ENCODE measurements at regions not wholly inside any gene's neighbourhood (a gene's known extent, or its start where the extent isn't known, plus 50 kb on each side); places are given as distances from the start of the nearest gene placed in this dataset.
"Not testable (repeated sequence)": the region's sequence is repeated elsewhere in the genome, so short reads cannot be mapped to it uniquely, and the experiment has no call there.

DNA sequence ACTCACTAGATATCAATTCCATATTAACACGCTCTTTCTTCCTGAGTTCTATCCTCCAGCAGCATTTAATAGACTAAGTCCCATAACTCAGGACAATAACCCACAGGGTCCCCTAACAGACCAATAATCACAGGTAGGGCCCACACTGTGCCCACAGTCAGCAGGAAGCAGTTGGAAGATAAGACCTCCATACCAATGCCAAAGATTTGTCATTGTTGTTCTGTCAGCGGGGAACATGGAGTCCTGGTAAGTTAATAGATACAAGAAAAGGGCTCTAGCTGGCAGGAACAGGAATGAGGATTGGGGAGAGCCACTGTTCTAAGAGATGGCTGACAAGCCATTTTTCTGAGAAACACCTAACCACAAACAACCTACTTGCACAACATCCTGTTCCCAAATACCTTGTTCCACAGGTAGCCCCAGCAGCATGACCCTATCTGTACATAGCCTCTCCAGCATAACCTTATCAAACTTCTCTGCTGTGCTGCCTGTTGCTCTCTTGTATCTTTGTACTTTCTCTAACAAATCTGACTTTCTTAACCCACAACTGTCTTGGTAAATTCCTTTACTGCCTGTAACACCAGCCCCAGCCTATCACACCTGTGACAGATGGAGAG, 142.0 kb upstream of the KCNJ15 start:
- DNase-seq (ENCODE audit: low spot score): no peak

DNA sequence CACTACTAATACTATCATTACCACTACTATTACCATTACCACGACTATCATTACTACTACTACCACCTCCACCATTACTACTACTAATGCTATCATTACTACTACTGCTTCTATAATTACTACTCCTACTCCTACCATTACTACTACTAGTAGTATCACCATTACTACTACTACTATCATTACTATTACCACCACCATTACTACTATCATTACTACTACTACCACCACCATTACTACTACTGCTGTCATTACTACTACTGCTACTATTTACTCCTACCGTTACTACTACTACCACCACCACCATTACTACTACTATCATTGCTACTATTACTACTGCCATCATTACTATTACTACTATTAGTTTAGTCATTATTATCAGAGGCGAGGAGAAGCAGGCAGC, 140.9 kb upstream of the KCNJ15 start:
- no peak for DNase-seq (ENCODE audit: low spot score)

DNA sequence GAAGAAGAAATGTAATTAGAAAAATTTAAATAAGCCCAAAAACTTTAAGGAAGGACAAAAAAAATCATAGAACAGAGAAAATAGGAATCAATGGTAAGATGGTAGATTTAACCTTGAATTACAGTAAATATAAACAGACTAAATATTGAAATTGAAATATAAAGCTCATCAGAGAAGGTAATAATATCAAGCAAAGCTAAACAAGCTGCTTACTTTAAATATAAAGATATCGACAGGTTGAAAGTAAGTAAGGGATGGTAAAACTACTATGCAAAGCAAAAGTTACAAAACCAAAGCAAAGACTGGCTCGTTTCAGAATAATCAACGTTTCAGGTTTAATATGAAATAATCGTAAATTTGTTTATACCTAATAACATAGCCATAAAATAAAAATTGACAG, 137.0 kb upstream of the KCNJ15 start:
- DNase-seq (ENCODE audit: low spot score): no peak

DNA sequence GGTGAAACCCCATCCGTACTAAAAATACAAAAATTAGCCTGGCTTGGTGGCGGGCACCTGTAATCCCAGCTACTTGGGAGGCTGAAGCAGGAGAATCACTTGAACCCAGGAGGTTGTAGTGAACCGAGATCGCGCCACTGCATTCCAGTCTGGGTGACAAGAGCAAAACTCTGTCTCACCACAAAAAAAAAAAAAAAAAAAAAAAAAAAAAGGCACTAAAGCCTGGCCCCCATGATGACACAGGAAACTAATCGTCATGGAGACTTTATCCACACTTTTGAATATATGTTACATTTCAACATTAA, 136.2 kb upstream of the KCNJ15 start:
- not testable (repeated sequence) for DNase-seq (ENCODE audit: low spot score)

DNA sequence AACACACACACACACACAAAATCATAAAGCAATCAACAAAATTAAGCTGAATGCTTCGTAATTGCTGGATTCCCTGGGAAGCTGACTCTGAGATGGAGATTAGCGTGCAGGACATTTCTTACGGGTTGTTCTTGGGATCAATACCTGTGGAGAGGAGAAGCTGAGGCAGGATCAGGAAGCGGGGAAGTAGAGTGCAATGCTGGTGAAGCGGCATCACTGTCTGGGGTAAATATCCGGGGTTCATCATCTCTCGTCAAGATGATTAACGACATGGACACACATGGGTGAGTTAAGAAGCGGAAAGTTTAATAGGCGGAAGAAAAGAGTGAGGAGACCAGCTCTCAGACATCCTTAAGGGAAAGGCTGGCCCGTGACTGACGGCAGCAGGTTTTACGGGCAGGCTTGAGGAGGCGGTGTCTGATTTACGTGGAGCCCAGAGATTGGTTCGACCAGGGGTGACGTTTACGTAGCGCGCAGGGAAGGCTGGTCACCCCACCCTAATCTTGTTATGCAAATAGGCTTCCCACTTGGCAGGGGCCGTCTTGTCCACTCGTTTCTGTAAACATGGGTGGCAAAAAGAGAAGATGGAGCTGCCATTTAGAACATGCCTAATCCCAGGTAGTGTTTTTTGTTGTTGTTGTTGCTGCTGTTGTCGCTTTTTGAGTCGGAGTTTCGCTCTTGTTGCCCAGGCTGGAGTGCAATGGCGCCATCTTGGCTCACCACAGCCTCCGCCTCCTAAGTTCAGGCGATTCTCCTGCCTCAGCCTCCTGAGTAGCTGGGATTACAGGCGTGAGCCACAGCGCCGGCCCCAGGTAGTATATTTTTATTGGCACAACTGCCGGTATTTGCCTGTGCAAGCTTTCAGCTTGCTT, 135.6 kb upstream of the KCNJ15 start:
- DNase-seq (ENCODE audit: low spot score): no peak

DNA sequence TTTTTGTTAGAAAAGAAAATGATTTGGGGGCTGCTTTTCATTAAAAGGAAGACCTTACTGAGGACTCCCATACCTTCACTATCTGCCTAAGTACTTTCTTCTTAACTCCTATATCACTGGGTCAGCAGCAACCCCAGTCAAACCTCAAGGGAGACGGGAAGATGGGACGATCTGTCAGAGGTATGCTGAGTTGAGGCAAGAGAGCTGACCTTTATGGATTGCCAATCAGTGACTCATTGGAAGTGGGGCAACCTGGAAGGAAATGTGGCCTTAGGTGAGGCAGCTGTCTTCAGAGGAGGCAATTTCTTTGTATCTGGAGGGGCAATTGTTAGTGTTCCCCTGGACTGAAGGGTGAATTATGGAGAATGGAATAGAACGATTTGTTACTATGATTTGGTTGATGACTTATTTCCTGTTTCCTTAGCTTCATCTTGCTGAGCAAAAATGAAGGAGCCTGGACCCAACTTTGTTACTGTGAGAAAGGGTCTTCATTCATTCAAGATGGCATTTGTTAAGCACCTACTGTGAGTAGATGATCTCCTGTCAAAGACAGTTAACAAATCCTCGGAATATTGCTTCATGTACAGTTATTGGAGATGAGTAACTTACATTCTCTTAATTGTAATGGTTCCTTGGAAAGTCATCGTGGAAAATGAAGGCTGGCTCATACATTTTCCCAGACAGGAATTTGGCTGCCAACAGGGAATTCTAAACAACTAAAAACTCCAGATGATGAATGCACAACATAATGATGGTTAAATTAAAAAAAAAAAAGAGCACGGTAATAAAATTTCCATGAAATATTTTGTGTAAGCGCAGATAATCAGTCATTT, 134.7 kb upstream of the KCNJ15 start:
- DNase-seq (ENCODE audit: low spot score): no peak

DNA sequence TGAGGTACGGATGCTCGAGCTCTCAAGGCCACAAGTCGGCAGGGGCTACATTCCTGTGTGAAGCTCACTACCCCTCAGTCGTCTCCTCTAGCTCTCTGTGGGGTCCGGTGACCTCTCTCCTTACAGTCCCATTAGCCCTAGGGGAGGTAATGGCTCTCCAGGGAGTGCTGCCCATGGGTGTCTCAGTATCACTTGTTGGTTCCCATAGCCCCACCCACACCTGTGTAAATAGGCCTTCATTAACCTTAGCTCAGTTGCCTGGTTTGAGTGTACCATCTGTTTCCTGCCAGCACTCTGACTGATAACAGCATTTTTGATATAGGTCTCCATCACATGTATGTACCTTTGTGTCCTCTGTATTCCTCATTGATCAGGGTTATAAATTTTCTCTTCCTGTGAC, 133.2 kb upstream of the KCNJ15 start:
- no peak for DNase-seq (ENCODE audit: low spot score)

DNA sequence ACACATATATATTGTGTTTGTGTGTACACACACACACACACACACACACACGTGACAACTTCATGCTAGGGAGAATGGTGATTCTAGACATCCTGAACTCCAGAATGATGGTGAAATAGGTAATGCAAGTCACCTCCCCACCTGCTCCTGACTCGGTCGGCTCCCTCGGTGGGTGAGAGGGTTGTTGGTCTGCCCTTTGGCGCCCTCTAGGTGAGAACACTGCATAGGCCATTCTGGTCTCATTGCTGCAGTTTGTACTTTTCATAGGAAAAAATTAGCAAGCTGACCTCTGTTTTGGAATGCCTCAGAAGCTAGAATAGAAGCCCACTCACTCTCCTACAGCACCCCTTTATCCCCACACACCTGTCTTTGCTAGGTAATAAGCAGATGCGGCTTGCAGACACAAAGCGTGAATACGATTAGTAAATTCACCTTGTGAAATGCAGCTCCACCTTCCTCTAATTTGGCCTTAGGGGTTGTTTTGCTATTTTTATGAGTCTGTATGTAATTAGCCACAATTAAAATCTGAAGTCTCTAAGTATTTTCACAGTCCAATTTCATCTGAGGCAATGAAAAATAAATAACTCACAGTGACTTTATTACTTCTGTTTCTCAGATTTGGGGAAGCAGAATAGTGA, 130.0 kb upstream of the KCNJ15 start:
- DNase-seq (ENCODE audit: low spot score): peak; percentile 20

DNA sequence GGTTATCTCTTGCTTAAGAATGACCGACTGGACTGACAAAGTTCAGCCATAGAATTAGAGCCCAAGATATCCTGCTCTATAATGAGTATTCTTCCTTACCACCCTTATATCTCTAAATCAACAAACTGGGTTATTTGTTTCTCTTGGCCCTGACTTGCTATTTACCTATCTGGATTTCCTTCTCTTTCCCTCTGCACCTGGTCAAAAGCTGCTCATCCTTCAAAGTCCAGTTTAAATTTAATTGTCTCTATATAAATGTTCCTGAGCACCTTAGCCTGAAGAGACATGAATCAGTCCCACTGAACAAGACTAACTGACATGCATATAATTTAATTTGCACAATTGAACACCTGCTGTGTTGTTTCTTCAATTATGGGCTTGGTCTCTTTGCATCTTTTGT, 127.1 kb upstream of the KCNJ15 start:
- DNase-seq (ENCODE audit: low spot score): no peak

DNA sequence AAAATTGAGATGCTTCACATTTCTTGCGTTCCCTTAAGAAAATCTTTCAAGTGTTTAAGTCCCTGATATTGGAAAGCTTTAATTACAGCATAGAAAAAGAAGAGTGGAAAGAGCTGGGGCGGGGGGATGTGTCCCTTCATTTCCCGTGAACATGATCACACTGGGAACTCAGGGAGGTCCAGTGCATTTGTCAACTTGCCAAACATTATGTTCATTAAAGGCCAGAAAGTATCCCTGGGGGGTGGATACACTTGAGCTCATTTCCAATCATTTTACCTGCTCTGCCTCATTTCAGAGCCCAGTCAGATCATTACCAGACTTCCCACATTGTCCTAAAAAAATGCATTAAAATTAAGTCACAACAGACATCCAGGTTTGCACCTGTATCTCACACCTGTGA, 123.6 kb upstream of the KCNJ15 start:
- no peak for DNase-seq (ENCODE audit: low spot score)

DNA sequence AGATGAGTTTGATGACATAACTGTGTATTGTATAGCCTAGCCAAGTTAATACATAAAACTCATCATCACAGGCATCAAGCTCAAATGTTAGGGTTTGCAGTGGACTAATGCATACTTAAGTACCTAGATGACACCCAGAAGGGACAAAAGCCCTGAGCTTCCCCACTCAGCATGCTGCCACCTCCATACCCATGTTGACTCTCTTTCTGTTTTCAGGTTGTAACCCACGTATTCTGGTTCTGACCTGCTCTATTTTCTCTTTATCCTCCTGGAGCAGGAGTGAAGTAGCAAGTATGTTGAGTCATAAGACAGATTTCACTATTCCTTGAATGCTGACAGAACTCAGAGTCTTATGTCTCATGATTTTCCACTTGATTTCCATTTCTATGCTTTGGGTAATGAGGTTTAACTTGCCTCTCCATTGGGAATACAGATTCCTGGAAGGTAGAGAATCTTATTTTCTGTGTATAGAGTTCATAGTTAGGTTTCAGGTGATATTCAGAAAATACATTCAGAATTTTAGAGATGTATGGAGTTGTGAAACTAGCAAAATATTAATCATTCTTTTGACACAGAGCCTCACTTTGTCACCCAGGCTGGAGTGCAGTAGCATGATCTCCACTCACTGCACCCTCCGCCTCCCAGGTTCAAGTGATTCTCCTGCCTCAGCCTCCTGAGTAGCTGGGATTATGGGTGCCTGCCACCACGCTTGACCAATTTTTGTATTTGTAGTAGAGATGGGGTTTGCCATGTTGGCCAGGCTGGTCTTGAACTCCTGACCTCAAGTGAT, 122.5 kb upstream of the KCNJ15 start:
- DNase-seq (ENCODE audit: low spot score): no peak

DNA sequence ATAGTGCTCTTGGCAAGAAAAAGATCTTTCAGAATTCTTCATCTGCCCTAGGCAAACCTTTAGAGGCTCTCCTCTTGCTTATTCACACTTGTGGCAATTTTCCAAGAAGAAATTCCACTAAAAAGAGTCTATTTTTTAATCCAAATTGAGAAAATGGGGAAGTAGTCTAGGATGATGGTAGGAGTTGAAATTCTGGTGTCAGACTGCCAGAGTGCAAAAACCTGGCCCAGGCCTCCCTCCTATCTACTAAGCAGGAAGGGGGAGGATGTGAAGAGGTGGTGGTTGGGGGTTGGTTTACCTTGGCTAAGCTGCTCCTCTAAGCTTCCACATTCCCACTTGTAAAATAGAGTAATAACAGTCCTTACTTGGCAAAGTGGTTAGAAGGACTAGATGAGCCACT, 120.6 kb upstream of the KCNJ15 start:
- no peak for DNase-seq (ENCODE audit: low spot score)

DNA sequence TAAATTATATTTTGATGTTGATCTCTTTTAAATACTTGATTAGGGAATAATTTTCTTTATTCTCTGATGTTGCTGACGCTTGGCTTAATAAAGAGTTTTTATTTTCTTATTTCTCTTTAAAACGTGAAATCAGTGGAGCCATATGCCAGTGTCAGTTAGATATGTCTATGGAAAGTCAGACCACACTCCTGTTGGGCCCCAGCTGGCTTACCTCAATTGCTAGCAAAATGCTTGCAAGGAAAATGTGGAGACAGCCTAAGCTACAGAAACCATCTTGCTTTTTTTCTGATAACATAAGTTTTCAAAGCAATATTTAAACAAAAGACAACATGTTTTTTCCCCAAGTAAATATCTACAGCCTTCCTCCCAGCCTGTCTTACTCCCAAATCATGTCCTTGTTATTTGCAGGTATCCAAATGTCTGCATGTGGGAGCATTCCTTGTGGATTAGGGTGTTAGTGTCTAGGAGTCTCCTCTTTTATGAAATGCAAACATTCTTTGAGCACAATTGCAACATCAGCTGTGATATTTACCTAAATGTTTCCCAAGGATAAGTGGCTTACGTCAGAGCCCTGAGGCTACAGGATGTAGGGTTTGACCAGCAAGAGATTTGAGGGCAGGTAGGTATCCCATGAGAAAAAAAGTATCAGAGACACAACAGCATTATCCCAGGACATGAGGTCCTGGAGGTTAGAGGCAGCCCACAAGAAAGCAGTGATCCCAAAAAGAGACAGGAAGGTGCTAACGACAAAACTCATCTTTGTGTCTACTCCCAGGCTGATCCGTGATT, 117.2 kb upstream of the KCNJ15 start:
- DNase-seq (ENCODE audit: low spot score): no peak

DNA sequence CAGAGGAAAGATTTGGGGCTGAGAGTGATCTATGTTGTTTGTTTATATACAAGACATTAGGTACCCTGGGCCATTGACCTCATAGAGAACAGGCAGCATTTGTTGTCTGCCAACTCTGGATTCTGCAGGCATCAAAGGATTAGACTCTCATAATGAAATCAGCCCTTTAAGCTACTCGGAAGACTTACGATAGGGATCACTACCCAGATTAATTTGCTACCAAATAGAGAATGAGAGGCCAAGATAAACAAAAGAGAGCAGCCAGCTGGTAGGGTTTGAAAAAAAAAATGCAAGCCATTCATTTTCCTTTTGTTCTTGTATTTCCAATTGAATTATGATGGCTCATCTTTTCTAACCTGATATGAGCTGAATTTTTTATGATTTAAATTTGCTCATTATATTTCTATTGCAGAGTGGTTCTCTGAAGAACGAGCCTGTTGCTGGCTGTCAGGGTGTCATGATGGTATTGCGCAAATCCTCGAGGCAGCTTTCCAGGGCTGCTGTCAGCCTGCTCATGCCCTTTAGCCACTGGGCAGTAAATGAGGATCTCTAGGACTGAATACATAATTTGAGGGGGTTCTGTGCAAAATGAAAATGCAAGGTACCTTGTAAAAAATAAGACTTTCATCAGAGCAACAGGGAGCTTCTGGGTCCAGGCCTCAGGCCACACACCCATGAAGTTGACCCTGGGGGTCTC, 116.4 kb upstream of the KCNJ15 start:
- DNase-seq (ENCODE audit: low spot score): no peak

DNA sequence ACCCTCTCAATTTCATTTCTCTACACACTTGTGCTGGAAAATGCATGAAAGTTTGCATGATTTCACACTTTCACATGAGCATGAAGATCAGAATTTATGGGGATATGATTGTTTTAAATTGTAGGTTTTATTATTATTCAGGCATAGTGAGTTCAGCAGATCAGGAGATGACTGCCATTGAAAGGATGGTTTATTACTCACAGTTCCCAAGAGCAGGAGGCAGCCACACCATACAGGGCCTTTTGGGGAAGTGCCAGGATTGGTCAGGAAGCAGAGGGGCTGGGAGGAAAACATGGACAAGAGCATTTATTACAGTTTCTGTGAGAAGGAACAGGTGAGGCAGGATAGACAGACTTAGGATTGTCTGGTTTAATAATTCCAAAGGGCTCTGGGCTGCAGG, 114.6 kb upstream of the KCNJ15 start:
- DNase-seq (ENCODE audit: low spot score): no peak

DNA sequence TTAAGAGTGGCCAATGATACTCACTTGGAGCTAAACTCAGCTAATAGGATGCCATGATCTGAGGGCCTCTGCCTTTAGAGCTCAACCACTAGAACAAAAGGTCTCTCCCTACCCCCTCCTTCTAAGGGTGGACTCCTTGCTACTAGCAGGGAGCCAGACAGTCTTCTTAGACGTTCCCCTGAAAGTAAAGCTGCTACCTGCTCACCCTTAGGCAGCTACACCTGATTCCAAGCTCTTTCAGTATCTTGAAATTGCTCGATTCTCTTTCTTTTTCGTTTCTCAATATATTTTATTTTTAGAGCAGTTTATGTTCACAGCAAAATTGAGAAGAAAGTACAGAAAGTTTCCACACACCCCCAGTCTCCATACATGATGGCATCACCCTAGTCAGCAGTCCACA, 112.6 kb upstream of the KCNJ15 start:
- DNase-seq (ENCODE audit: low spot score): no peak

DNA sequence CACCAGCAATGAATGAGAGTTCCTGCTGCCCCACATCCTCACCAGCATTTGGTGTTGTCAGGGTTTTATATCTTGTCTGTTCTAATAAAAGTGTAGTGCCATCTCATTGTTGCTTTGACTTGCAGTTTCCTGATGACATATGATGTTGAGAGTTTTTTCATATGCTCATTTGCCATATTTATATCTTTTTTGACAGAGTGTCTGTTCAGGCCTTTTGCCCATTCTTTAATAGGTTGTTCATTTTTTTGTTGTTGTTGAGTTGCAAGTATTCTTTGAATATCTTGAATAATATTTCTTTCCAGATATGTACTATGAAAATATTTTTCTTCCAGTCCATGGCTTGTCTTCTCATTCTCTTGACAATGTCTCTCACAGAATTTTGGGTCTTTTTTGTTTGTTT, 111.7 kb upstream of the KCNJ15 start:
- no peak for DNase-seq (ENCODE audit: low spot score)

DNA sequence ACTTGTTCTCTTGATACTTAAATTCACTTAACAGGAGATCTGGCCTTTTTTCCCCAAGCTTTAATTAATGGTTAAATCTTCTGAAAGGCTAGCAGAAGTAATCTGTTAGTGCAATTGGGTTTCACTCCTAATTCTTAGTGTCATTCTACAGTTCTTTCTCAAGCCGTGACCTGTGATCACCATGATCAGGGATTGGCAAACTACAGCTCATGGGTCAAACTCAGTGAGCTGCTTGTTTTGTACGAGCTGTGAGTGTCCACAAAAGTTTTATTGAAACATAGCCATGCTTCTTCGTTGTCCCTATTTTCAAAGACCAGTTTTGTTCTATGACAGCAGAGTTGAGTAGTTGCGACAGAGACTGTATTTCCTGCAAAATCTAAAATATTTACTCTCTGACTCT, 109.4 kb upstream of the KCNJ15 start:
- no peak for DNase-seq (ENCODE audit: low spot score)

DNA sequence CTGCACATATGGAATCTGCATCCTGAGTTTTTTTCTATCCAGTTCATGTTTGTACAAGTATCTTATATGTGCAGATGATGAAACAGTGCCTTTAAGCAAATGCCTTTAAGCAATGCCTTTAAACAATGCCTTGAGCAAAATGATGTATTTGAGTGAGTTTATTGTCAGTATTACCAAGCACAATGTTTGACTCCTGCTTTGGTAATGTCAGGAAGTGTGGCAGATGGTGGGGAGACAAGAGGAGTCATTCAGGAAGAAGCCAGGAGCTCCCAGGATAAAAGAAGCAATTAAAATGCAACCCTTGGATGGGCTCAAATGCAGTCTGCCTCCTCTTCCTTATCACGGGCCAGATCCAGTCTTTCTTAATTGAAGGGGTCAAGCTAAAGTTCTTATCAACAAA, 108.7 kb upstream of the KCNJ15 start:
- DNase-seq (ENCODE audit: low spot score): no peak

DNA sequence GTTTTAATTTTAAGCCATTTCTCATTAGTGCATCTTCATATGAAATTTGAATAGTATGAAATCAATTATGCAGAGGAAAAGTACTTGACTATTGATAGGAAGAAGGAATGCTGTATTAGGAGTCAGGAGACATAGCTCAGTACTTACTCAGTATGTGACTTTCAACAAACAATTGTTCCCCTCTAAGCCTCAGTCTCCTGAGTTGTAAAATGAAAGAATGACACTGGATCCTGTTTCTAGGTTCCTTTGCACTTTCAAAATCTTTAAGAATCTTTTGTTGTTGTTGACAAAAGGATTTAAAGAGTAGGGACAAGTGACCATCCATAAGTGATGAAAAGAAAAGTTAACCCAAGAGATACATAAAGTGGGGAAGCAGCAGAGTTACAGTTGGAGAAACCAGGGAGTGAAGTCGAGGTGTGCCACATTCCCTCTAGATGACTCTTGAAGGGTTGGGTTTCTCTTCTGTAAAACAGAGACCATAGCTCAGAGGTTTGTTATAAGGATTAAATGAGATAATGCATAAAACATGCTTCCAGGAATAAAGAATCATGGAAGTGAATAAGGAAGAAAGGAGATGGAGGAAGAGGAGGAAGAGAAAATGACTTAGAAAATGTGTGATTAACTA, 105.7 kb upstream of the KCNJ15 start:
- DNase-seq (ENCODE audit: low spot score): no peak
